GM20431 (cell line): ENCODE measurements at regions not wholly inside any gene's neighbourhood (a gene's known extent, or its start where the extent isn't known, plus 50 kb on each side); places are given as distances from the start of the nearest gene placed in this dataset.

ENCODE experiments used
- in situ Hi-C: fragments of 300-500 bp; cut with MseI, MboI; formaldehyde crosslinking; loops from one replicate; pipeline ENCODE4 v1.15.0; 2020; ENCODE audit warnings: low sequenced_read_pairs; ENCODE audit not compliant: unreplicated experiment

DNA sequence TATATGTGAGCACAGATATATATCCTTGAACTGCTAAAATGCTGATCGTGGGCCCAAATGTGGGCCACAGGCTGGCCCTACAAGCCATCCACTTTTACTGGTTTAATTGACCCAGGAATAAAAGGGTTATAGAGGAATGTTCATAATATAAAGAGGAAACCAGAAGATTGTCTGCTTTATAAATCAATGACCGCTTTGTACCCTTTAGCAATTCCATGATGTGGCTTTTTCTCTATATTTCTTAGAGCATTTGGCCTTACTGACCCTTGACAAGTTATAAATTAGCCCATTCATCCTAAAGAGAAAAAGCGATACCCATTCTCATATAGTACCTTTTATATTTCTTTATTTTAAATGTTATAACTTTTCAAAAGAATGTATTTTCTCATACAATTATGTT, 87.1 kb upstream of the ITGA4 start:
- in situ Hi-C loops = no loop called here

DNA sequence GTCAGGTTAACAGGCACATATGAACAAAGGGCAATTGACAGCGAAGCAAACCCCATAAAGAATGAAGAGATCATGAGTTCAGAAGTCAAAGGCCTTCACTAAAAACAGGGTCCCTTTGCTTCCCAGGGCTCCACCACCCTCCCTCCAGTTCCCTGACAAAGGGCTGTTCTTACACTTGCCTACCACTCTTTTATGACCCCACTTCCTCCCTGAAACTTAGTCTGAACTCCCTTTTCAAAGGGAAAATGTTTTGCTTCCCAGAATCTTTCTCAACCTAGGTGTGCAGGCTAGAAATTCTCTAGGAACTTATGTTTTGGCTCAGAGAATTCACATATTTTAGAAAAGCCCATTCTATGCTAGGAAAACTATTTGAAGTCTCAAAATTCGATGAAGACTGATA, 86.0 kb upstream of the ITGA4 start:
- in situ Hi-C loops = no loop called here

DNA sequence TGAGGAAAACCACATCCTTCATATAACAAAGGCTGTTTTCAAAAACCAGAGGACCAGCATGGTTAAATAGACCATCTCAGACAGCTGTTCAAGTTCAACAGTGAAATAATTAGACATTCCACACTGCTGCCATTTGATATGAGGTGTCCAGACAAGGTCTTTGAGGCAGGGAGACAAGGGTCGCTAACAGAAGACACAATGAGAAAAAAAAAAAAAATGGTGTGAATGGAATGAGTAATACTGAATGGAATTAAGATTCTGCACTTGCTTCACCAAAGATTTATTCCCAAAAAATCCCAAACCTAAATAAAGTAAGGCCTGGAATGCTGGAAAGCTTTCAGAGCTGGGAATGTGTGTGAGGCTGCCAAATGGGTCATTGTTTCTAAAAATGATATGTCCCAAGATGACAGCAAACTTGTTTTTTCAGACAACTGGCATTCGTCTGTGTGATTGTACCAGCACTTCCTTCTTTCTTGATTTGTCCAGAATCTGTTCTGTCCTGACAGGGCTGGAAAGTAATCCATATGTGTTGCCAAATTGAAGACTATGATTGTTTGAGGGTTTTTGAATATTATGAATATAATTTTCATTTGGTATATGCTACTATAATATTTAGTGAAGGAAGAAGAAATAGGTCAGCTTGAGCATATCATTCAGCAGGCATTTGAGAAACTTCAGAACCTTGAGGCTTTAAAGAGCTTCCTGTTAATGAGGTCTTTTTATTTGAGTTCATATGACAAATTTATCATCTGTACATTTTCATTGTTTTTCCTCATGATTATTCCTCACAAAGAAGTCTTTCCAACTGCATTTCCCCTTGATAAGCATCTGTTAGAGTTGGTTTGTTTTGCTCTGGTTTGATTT, 85.2 kb upstream of the ITGA4 start:
- in situ Hi-C loops = no loop called here

DNA sequence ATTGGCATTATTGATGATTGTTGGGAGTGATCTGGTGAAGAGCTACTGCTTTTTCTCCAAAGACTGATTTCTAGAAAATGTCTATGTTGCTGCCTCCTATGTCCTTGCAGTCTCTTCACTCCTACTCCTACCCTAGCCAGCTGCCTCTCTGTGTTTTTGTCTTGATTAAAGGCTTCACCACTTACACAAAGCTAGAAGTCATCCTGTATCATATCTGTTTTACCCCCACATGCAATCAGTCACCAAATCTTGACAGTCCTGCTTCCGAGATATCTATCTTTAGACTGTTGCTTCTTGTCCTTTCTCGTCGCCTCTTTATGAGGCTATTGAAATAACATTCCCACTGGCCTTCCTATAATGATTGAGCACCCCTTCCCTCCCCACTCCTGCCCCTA, 84.5 kb upstream of the ITGA4 start:
- in situ Hi-C loops = no loop called here

DNA sequence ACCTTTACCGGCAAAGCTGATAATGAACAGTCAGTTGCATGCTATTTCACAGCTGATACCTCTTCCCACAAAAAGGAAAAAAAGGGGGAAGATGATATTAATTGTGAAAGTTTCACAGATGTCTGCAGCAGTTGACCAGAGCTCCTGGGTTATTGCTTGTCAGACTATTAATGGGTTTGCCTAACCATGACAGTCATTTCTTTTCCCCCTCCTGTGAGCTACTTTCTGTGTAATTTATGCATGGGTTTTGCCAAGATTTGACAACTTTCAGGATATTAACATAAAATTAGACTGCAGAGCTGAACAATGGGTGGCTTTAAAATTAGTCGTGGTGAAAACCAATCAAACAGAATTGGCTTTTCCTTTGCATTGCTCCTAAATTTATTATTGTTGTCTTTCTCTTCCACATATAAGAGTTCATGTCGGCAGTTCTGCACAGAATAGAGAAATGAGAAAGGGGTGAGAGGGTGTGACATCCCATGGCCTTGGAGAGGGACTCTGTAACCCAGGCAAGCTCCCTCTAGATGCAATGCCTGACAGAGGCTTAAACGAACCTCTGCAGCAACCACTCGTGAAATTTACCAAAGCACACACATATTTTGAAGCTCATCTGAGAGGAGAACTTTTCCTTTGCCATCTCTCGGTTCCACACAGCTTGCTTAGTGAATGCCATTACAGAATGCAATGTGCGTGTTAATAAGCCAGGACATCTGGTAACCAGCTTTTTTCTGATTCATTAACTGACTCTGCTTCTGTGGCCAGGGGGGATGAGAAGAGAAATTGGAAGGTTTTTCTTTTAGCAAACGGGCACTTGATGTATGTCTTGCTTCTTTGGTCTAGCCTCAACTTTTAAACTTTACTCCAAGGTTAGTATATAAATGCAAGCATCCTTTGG, 82.2 kb upstream of the ITGA4 start:
- in situ Hi-C loops = no loop called here

DNA sequence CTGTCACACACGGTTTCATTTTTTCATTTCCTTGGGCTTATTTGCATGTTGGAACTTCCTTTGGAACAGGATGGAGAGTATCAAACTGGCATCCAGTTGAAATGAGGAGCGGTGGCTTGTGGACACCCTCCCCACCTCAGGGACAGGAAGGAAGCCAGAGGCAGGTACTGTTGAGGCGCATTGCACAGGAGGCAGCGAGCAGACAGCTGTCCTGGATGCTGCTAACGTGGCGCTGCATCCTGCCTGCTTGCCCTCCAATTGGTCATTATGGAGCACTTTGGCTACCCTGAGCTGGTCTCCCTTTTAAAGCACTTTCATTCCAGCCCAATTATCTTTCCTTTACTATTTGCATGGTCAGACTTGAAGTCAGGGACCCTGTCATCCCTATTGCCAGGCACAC, 80.7 kb upstream of the ITGA4 start:
- in situ Hi-C loops = no loop called here

DNA sequence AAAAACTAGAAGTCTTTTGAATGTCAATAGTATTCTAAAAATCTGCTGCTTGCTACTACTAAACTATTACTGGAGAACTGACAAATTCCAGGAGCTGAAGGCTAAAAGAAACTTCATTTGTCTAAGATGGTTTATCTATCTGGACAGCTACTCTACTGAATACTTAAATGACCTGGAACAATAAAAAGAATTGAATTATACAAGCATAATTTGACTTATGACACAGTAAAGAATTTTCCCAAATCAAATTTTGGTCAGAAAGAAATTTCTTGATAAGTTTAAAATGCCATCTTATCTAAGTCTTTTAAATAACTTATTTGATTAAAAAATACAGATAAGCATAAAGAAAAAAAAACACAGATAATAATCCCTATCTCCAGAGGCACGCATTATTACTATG, 80.2 kb upstream of the ITGA4 start:
- in situ Hi-C loops = no loop called here

DNA sequence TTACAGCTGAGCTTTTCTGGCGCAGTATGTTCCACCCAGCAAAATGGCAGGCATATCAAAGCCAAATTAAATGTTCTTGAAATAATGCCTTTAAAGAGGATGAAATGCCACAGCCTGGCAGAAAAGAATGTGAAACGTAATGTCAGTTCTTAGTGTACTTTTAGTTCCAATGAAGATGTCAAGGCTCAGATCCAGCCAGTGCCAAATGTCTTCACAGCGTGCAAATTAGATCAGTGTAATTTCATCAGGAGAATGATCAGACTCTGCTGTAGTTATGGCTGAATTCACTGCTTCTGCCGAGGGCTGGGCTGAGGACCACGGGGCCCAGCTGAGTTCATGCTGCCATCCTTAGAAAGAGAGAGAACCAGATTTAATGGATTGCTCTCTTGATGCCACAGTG, 78.7 kb upstream of the ITGA4 start:
- in situ Hi-C loops = no loop called here

DNA sequence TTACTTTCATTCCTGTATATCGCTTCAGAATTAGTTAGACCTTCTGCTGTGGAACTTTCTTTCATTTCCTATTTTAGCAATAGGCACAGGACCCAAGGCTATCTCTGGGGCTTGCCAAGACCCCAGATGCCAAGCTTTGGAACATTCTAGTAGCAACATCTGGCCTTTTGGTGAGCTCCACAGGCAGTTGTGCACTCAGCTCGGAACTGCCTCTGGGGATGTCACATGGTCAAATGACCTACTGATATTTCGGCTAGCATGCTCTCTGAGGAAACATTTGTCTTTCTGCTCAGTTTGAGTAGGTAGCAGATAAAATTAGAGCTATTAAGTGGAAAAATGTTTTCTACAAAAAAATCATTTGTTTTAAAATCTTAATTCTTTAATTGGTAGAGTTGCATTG, 76.6 kb upstream of the ITGA4 start:
- in situ Hi-C loops = no loop called here

DNA sequence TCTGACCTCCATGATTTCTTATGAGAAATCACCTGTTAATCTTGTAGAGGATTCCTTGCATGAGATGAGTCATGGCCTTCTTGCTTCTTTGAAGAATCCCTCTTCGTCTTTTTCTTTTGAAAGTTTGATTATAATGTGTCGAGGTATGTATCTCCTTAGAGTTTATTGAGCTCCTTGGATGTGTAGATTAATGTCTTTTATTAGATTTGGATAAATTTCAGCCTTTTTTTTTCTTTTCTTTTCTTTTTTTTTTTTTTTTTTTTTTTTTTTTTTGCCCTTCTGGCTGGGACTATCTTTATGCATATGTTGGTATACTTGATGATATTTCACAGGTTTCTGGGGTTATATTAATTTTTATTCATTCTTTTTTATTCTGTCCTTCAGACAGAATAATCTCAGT, 72.3 kb upstream of the ITGA4 start:
- in situ Hi-C loops = no loop called here

DNA sequence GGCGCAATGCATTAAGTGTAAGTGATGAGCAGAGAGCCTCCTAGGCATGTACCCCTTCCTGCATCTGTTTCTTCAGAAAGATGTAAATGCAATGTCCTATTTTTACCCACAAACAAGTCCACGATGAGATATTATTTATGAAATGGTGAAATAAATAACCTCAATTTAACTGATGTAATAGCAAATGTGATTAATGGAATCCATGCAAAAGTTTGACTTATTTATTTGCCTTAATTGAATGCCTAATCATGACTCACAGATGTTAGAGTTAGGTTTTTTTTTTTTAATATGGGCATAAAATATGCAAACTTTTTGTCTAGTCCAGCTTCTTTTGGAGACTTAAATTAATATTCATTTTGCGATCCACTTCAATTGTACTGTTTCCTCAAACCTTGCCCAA, 67.7 kb upstream of the ITGA4 start:
- in situ Hi-C loops = no loop called here

DNA sequence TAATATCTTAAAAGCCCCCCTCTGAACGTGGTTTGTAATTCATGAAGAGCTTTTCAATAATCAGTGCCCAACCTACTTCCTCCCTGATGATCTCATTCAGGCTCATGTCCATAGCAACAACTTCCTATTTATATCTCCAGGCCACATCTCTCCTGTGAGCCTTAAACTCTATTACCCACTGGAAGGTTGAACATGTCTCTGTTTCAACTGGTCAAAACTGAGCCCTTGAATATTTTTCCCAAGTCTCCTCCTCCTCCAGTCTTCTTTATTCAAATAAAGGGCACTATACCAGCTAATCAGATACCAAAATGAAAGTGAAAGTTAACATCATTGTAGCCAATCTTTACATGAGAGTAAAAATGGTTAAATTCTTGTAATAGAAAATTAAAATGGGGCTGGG, 63.7 kb upstream of the ITGA4 start:
- in situ Hi-C loops = no loop called here

DNA sequence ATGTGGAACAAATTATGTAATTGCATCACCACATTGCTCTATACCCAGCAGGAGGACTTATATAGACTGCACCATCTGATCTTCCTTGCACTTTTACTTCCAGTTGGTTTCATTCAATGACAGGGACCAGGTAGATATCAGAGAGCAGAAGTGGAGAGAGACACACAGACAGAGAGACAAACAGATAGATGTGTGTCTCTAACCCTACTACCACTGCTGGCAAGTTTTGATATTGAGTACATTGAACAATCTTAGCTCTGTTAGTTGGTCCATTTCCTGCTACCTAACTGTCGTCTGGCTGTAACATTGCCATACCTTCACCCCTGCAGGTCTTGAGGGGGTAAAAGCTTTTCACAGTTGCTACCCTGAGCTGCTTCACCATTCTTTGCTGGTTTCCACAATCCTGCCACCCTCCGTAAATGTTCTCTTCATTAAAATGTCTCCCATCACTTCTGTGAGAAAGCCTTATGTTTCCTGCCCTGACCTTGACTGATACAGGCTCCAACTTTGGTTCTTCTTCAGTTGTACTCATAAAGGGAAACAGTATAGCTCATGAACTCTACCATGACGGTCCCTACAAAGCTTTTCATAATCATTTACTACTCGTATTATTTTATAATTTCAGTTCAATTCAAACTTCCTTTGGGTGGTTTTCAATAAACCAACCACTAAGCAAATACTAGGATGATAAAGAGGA, 62.3 kb upstream of the ITGA4 start:
- in situ Hi-C loops = no loop called here

DNA sequence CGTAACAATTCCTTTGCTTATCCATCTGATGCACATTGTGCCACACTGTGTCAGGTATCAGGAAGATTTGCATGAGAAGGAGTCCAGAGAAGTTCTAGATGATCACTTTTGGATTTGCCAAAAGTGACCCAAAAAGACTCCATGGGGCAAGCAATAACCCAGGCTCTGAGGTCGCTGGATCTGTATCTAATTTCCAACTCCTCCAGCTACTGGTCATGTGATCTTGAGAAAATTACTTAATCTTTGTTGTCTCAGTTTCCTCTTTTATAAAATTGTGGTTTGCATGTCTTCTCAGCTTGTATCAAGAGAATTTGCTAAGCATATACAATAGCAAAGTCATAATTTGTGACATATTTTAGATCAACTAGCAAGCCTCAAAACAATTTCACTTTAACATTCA, 61.3 kb upstream of the ITGA4 start:
- in situ Hi-C loops = no loop called here

DNA sequence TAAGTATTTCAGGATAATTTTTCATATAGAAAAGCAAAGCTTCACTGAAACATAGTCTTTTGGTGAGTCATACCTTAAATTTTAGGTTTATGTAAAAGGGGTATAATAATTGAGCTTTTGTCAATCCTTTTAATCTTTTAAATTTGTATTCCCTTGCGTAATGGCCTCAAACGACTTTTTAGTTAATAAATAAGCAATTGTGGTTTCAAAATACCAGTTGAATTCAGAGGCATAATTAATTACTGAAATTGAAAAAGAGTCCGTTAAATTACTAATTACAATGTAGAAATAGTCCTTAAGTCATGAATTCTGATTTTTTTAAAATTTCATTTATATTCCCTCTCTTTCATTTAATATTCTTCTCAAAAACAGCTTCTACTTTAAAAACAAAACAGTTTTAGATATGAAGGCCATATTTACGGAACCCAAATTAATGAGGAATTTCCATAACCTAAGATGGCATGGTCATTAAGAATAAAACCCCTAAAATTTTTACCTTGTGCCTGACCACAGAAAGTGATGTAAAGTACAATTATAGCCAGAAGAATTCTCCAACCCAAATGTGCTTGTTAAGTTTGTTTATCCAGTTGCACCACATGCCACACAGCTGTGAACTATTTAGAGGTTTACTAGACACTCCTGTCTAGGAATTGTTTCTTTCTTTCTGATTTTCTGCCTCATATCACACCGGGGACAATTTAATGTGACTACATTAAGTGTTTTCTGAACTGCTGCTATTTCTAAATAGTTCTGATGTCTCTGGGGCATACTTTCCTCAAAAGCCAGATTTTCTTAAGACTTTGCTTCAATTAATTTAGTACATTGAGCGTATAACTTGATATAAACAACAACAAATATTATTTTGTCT, 60.7 kb upstream of the ITGA4 start:
- in situ Hi-C loops = no loop called here

DNA sequence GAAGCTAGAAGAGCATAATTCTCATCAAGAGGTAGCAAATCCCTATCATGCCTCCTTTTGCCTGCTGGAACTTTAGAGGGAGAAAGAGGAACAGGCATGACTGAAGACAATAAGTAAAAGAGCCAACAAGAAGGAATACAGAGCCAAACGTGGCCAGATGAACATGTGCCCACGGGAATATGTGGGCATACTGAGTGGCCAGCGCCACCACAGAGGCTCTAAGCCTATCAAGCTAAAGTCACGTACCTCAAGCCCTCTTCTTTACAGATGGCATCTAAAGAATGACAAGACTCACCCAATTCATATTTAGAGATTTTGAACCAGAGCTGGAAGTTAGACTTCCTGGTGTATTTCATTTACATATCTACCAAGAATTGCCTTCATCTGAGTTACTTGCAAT, 59.9 kb upstream of the ITGA4 start:
- in situ Hi-C loops = no loop called here

DNA sequence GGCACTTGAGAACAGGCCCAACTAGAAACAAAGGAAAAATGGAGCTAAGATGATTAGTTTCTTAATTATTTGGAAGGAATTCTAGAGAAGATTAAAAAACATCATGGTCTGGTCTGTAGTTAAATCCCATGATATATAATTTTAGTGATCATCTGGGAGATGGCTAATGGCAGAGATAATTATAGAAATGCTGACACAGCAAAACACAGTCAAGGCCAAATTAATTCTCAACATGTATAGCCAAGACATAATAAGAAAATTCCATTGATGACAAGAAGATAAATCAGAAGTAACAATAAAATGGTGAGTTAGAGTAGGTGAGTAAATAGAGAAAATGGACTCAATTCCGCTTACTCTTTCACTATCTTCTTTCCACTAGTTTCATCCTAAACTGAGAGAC, 59.2 kb upstream of the ITGA4 start:
- in situ Hi-C loops = no loop called here

DNA sequence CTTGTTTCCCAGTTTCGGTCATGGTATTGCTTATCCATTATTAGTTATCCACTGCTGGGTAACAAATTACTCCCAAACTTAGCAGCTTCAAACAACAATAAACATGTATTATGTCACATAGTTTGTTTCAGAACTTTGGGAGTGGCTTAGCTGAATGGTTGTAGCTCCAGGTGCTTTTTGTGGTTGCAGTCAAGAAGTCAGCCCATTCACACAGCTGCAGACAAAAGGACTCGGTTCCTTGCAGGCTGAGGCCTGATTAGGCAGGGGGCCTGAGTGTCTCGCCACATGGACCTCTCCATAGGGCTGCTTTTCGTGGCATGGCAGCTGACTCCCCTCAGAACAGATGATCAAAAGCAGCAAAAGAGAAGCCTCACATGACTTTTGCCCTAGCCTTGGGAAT, 58.2 kb upstream of the ITGA4 start:
- in situ Hi-C loops = no loop called here

DNA sequence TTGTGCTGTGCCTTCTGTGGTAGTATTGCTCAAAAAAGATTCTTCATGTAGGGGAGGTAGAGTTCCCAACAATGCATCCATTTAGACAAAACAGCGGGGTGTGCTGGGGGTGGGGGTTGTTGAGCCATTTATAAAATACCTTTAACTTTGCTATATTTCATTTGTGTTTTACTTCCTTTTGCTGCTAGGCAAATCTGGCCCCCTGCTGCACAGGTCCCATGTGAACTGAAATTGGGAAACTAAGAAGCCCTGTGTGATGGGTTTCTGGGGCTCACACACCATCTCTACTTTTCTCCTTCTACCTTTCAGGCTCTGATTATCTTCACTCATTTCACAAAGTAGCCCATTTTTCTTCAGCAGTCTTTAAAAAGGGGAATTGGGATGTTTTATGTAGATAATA, 52.7 kb upstream of the ITGA4 start:
- in situ Hi-C loops = no loop called here

DNA sequence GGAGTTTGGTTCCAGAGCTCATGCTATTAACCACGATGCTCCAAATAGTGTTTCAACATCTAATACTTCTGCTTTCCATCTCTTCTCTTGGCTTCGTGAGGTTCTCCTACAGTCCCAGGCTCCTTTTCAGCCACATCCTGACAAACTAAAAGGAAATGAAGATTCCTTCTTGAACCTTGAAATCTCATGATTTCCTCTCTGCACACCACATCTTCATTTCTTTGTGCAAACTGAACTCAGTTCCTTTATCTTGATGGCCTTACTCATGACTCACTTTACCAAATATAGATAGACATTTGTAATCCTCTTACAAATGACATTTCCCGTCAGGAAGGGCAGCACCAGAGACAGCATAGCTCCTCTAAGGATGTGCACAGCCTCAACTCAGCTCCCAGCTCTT, 50.0 kb upstream of the ITGA4 start:
- in situ Hi-C loops = no loop called here
